HG03565 (cell line): ENCODE measurements at regions not wholly inside any gene's neighbourhood (a gene's known extent, or its start where the extent isn't known, plus 50 kb on each side); places are given as distances from the start of the nearest gene placed in this dataset.

ENCODE experiments used
- ATAC-seq: cut with Tn5 transposase; IDR thresholded peaks from one replicate; pipeline ENCODE4 v1.9.1; 2021; ENCODE audit warnings: mild to moderate bottlenecking, moderate library complexity; ENCODE audit not compliant: unreplicated experiment

GRCh38 chr17:5635949-5636348 lies 51.6 kb upstream of the NLRP1 start:
- no peak for ATAC-seq

- ATAC-seq = no peak
These were observed 54.3 kb upstream of the NLRP1 start for GRCh38 chr17:5638596-5638995.

- ATAC-seq = no peak
These were observed 56.4 kb upstream of the NLRP1 start for GRCh38 chr17:5640726-5641125.

GRCh38 chr17:5642752-5643151 lies 58.4 kb upstream of the NLRP1 start:
- ATAC-seq = no peak

- no peak for ATAC-seq
These were observed 59.8 kb upstream of the NLRP1 start for GRCh38 chr17:5644065-5644464.

GRCh38 chr17:5651348-5651747 lies 67.0 kb upstream of the NLRP1 start:
- ATAC-seq = no peak

- no peak for ATAC-seq
These were observed 77.3 kb upstream of the NLRP1 start for GRCh38 chr17:5661491-5662125.

GRCh38 chr17:5662409-5663085 lies 78.2 kb upstream of the NLRP1 start:
- no peak for ATAC-seq

GRCh38 chr17:5665164-5665563 lies 80.9 kb upstream of the NLRP1 start:
- ATAC-seq = no peak

GRCh38 chr17:5667871-5668270 lies 83.6 kb upstream of the NLRP1 start:
- ATAC-seq = no peak

- ATAC-seq = no peak
These were observed 84.3 kb upstream of the NLRP1 start for GRCh38 chr17:5668557-5669138.

GRCh38 chr17:5669191-5669590 lies 84.9 kb upstream of the NLRP1 start:
- no peak for ATAC-seq

- ATAC-seq = no peak
These were observed 87.8 kb upstream of the NLRP1 start for GRCh38 chr17:5672141-5672540.

- ATAC-seq = no peak
These were observed 88.6 kb upstream of the NLRP1 start for GRCh38 chr17:5672815-5673430.

GRCh38 chr17:5675625-5676421 lies 91.5 kb upstream of the NLRP1 start:
- no peak for ATAC-seq

- no peak for ATAC-seq
These were observed 93.3 kb upstream of the NLRP1 start for GRCh38 chr17:5677620-5678019.

- no peak for ATAC-seq
These were observed 93.9 kb upstream of the NLRP1 start for GRCh38 chr17:5678171-5678570.

- ATAC-seq = no peak
These were observed 96.5 kb upstream of the NLRP1 start for GRCh38 chr17:5680766-5681165.

GRCh38 chr17:5683241-5683640 lies 98.9 kb upstream of the NLRP1 start:
- ATAC-seq = no peak

- no peak for ATAC-seq
These were observed 101.8 kb upstream of the NLRP1 start for GRCh38 chr17:5686074-5686635.

- no peak for ATAC-seq
These were observed 103.3 kb upstream of the NLRP1 start for GRCh38 chr17:5687646-5688045.
